Karpas-422 (cell line): ENCODE measurements at regions not wholly inside any gene's neighbourhood (a gene's known extent, or its start where the extent isn't known, plus 50 kb on each side); places are given as distances from the start of the nearest gene placed in this dataset.
A peak's percentile ranks its signal among the peaks of the same experiment; 100 is the strongest.
"Not testable (repeated sequence)": the region's sequence is repeated elsewhere in the genome, so short reads cannot be mapped to it uniquely, and the experiment has no call there.

Experiments
- DNase-seq: peaks from one replicate; pipeline ENCODE4 v3.0.0-alpha.2; 2015
- H2AFZ ChIP-seq: fragments of 200-600 bp; sonication (generic); 2 replicates; pipeline ENCODE4 v1.6.1; 2014; ENCODE audit warnings: antibody characterized with exemption, low read length, mixed read lengths
- H3K27ac ChIP-seq: fragments of 200-600 bp; sonication (generic); 2 replicates; pipeline ENCODE4 v1.5.1; 2014; ENCODE audit warnings: mild to moderate bottlenecking, low read length, moderate library complexity
- H3K27me3 ChIP-seq: fragments of 200-600 bp; sonication (generic); 2 replicates; pipeline ENCODE4 v1.6.1; 2014; ENCODE audit warnings: low read length, mixed read lengths
- H3K36me3 ChIP-seq: fragments of 200-600 bp; sonication (generic); 2 replicates; pipeline ENCODE4 v1.6.1; 2014; ENCODE audit warnings: low read length, mixed read lengths; ENCODE audit not compliant: insufficient read depth
- H3K4me1 ChIP-seq: fragments of 200-600 bp; sonication (generic); 2 replicates; pipeline ENCODE4 v1.6.1; 2014; ENCODE audit warnings: mild to moderate bottlenecking, low read length, mixed read lengths
- H3K4me2 ChIP-seq: fragments of 200-600 bp; sonication (generic); 2 replicates; pipeline ENCODE4 v1.6.1; 2014; ENCODE audit warnings: low read length, low read depth, mild to moderate bottlenecking; ENCODE audit not compliant: poor library complexity, severe bottlenecking
- H3K4me3 ChIP-seq: fragments of 200-600 bp; sonication (generic); 2 replicates; pipeline ENCODE4 v1.5.1; 2014; ENCODE audit warnings: mild to moderate bottlenecking, antibody characterized with exemption, low read length, mixed read lengths
- H3K79me2 ChIP-seq: fragments of 200-600 bp; sonication (generic); 2 replicates; pipeline ENCODE4 v1.6.1; 2014; ENCODE audit warnings: mild to moderate bottlenecking, low read length, mixed read lengths
- H3K9ac ChIP-seq: fragments of 200-600 bp; sonication (generic); 2 replicates; pipeline ENCODE4 v1.6.0; 2014; ENCODE audit warnings: low read length
- H3K9me2 ChIP-seq: fragments of 200-600 bp; sonication (generic), shearing (Covaris generic); replicated peaks from 2 replicates; pipeline ENCODE4 v1.6.0; 2014; ENCODE audit warnings: mild to moderate bottlenecking, low read length, moderate library complexity; ENCODE audit not compliant: insufficient read depth
- H3K9me3 ChIP-seq: fragments of 300-700, 200-600 bp; sonication (generic); 2 replicates; pipeline ENCODE4 v1.6.1; 2014; ENCODE audit warnings: low read length, mixed read lengths
- H4K20me1 ChIP-seq: fragments of 200-600 bp; sonication (generic); 2 replicates; pipeline ENCODE4 v1.6.1; 2014; ENCODE audit warnings: mild to moderate bottlenecking, antibody characterized with exemption, low read length, low read depth; ENCODE audit not compliant: insufficient read depth

GRCh38 chr12:85405781-85406522 is 125.9 kb downstream of the ALX1 start:
- H3K9ac ChIP-seq: no peak overlapping the region
- no peaks in the 10 kb centered on the region for H3K27me3 ChIP-seq
- no peak overlapping the region for H3K27ac ChIP-seq
- H2AFZ ChIP-seq: no peak overlapping the region
- H3K9me3 ChIP-seq: no peaks in the 10 kb centered on the region
- no peaks in the 10 kb centered on the region for H3K36me3 ChIP-seq
- no peaks in the 10 kb centered on the region for H3K9me2 ChIP-seq
- no peak overlapping the region for H3K4me2 ChIP-seq
- H3K4me3 ChIP-seq: no peak overlapping the region
- H3K4me1 ChIP-seq: no peaks in the 10 kb centered on the region
- no peak for DNase-seq
- H3K79me2 ChIP-seq: no peaks in the 10 kb centered on the region
- no peaks in the 10 kb centered on the region for H4K20me1 ChIP-seq

- H3K4me1 ChIP-seq: no peaks in the 10 kb centered on the region
- no peaks in the 10 kb centered on the region for H3K36me3 ChIP-seq
- no peaks in the 10 kb centered on the region for H4K20me1 ChIP-seq
- no peaks in the 10 kb centered on the region for H3K79me2 ChIP-seq
- H3K27me3 ChIP-seq: no peaks in the 10 kb centered on the region
- no peak for DNase-seq
- no peak overlapping the region for H3K27ac ChIP-seq
- H3K4me2 ChIP-seq: no peak overlapping the region
- H3K9ac ChIP-seq: no peak overlapping the region
- H3K9me3 ChIP-seq: no peaks in the 10 kb centered on the region
- no peaks in the 10 kb centered on the region for H3K9me2 ChIP-seq
- H2AFZ ChIP-seq: no peak overlapping the region
- no peak overlapping the region for H3K4me3 ChIP-seq
These were observed 133.2 kb downstream of the ALX1 start for GRCh38 chr12:85413266-85413665.

GRCh38 chr12:85422762-85423161 is 142.7 kb downstream of the ALX1 start:
- no peaks in the 10 kb centered on the region for H4K20me1 ChIP-seq
- no peak for DNase-seq
- H3K4me2 ChIP-seq: no peak overlapping the region
- H2AFZ ChIP-seq: no peak overlapping the region
- H3K9ac ChIP-seq: no peak overlapping the region
- no peaks in the 10 kb centered on the region for H3K79me2 ChIP-seq
- no peaks in the 10 kb centered on the region for H3K9me2 ChIP-seq
- H3K36me3 ChIP-seq: no peaks in the 10 kb centered on the region
- H3K4me3 ChIP-seq: no peak overlapping the region
- no peaks in the 10 kb centered on the region for H3K4me1 ChIP-seq
- no peak overlapping the region for H3K27ac ChIP-seq
- H3K27me3 ChIP-seq: no peaks in the 10 kb centered on the region
- H3K9me3 ChIP-seq: no peaks in the 10 kb centered on the region

GRCh38 chr12:85423947-85424346 is 143.9 kb downstream of the ALX1 start:
- Histone ChIP-seq H3K4me2 (no peak overlapping the region), H3K9me2 (no peaks in the 10 kb centered on the region), H3K4me3 (no peak overlapping the region), H3K9me3 (no peaks in the 10 kb centered on the region), H4K20me1 (no peaks in the 10 kb centered on the region), H3K4me1 (no peaks in the 10 kb centered on the region), H3K36me3 (no peaks in the 10 kb centered on the region), H3K79me2 (no peaks in the 10 kb centered on the region), H3K9ac (no peak overlapping the region), H3K27ac (no peak overlapping the region), H2AFZ (no peak overlapping the region), H3K27me3 (no peaks in the 10 kb centered on the region)
- no peak for DNase-seq

- no peak overlapping the region for H3K4me3 ChIP-seq
- no peak overlapping the region for H3K4me2 ChIP-seq
- H3K36me3 ChIP-seq: no peaks in the 10 kb centered on the region
- no peak overlapping the region for H3K27ac ChIP-seq
- no peak overlapping the region for H3K9ac ChIP-seq
- peak; percentile 68 for DNase-seq
- H2AFZ ChIP-seq: no peak overlapping the region
- H3K79me2 ChIP-seq: no peaks in the 10 kb centered on the region
- H3K27me3 ChIP-seq: no peaks in the 10 kb centered on the region
- no peaks in the 10 kb centered on the region for H3K9me2 ChIP-seq
- H3K4me1 ChIP-seq: no peaks in the 10 kb centered on the region
- H3K9me3 ChIP-seq: no peaks in the 10 kb centered on the region
- no peaks in the 10 kb centered on the region for H4K20me1 ChIP-seq
These were observed 144.7 kb downstream of the ALX1 start for GRCh38 chr12:85424581-85425348.

GRCh38 chr12:85425349-85425612 is 145.3 kb downstream of the ALX1 start:
- H3K4me1 ChIP-seq: no peaks in the 10 kb centered on the region
- no peak overlapping the region for H2AFZ ChIP-seq
- no peak overlapping the region for H3K4me3 ChIP-seq

GRCh38 chr12:85425926-85426325 is 145.9 kb downstream of the ALX1 start:
- H4K20me1 ChIP-seq: no peaks in the 10 kb centered on the region
- no peaks in the 10 kb centered on the region for H3K4me1 ChIP-seq
- DNase-seq: no peak
- H3K4me2 ChIP-seq: no peak overlapping the region
- no peaks in the 10 kb centered on the region for H3K9me3 ChIP-seq
- H3K9ac ChIP-seq: no peak overlapping the region
- no peaks in the 10 kb centered on the region for H3K36me3 ChIP-seq
- H3K79me2 ChIP-seq: no peaks in the 10 kb centered on the region
- no peak overlapping the region for H3K4me3 ChIP-seq
- no peaks in the 10 kb centered on the region for H3K27me3 ChIP-seq
- H3K27ac ChIP-seq: no peak overlapping the region
- no peaks in the 10 kb centered on the region for H3K9me2 ChIP-seq
- peak overlapping the region; percentile 24; the same call in 1 of the 2 replicates for H2AFZ ChIP-seq

More at GRCh38 chr12:85425349-85425612, 145.3 kb downstream of the ALX1 start:
- no peaks in the 10 kb centered on the region for H3K79me2 ChIP-seq
- H4K20me1 ChIP-seq: no peaks in the 10 kb centered on the region
- no peak overlapping the region for H3K27ac ChIP-seq
- H3K9me2 ChIP-seq: no peaks in the 10 kb centered on the region
- DNase-seq: no peak
- no peak overlapping the region for H3K9ac ChIP-seq
- no peaks in the 10 kb centered on the region for H3K27me3 ChIP-seq
- no peak overlapping the region for H3K4me2 ChIP-seq
- H3K36me3 ChIP-seq: no peaks in the 10 kb centered on the region
- no peaks in the 10 kb centered on the region for H3K9me3 ChIP-seq

- H3K9me2 ChIP-seq, H3K79me2 ChIP-seq, H3K27ac ChIP-seq, DNase-seq, H3K27me3 ChIP-seq, H2AFZ ChIP-seq, H3K4me3 ChIP-seq, H3K36me3 ChIP-seq, H4K20me1 ChIP-seq, H3K9ac ChIP-seq, H3K4me1 ChIP-seq, H3K4me2 ChIP-seq, H3K9me3 ChIP-seq: not testable (repeated sequence)
These were observed 153.1 kb downstream of the ALX1 start for GRCh38 chr12:85433148-85433547.
